ENCODE measurements at regions not wholly inside any gene's neighbourhood (a gene's known extent, or its start where the extent isn't known, plus 50 kb on each side); places are given as distances from the start of the nearest gene placed in this dataset.

DNA sequence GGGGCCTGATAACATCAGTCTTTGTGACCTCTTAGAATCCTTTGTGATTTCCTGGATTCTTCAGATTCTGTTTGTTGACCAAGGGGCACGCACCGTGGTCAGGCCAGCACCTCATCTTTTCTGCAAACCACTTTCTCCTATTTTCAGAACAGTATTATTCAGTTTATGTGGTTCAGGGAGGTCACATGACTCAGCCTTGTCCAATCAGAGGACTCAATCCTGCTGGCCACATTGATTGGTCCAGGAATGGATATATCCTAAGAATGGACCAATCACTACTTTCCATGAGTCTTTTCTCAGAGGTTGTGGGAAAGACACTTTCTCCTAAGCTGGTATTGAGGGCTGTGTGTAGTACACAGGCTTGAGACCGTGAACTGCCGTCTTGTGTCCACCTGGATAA, 123.1 kb upstream of the EEF2KMT start:
- no TSS peak for BruUV-seq (replicated peaks)
- DNase-seq (ENCODE audit: low read depth, low spot score) (no peak), ATAC-seq (no peak)
- Histone ChIP-seq H3K9me3 (ENCODE audit: control insufficient read depth in 1 of 2, insufficient read depth in 1 of 2, low read depth in 1 of 2, low read length in 2 of 2) (no peaks in the 10 kb centered on the region), H3K79me2 (ENCODE audit: insufficient read depth, low read length) (no peaks in the 10 kb centered on the region), H2AFZ (ENCODE audit: low read depth, low read length, poor library complexity, severe bottlenecking) (no peak overlapping the region), H3K27me3 (ENCODE audit: insufficient read depth, low read length) (peaks cover 3% of the 10 kb centered on the region), H3K4me3 (replicated peaks in 1 of 2; ENCODE audit: low read depth in 1 of 2, low read length in 2 of 2) (no peak overlapping the region), H3K36me3 (ENCODE audit: control insufficient read depth in 1 of 2, insufficient read depth in 2 of 2, low read length in 2 of 2) (no peaks in the 10 kb centered on the region), H3K4me1 (ENCODE audit: control insufficient read depth in 1 of 2, insufficient read depth in 2 of 2, low read length in 2 of 2) (no peaks in the 10 kb centered on the region), H3K27ac (ENCODE audit: low read depth, low read length) (no peak overlapping the region), H3K4me2 (ENCODE audit: low read length) (no peak overlapping the region), H3K9me2 (ENCODE audit: insufficient read depth) (no peaks in the 10 kb centered on the region; the same call in 1 of the 2 replicates), H3K9ac (ENCODE audit: low read length) (no peak overlapping the region), H4K20me1 (ENCODE audit: insufficient read depth) (no peaks in the 10 kb centered on the region)
- RAD21 ChIA-PET (ENCODE audit: low non-redundant PET in 1 of 2, low total read pairs in 2 of 2, uncharacterized antibody in 2 of 2, unreplicated experiment in 2 of 2), result no interaction called here
- CTCF ChIA-PET, result no interaction called here
- TF ChIP-seq ZNF274 (IDR thresholded peaks at IDR 0.05; ENCODE audit: low read depth, low read length) (no peak), YY1 (IDR thresholded peaks at IDR 0.05; ENCODE audit: extremely low read depth, insufficient replicate concordance, low read depth, low read length) (no peak), POLR2A (IDR thresholded peaks at IDR 0.05; ENCODE audit: borderline replicate concordance, extremely low read depth, insufficient read depth, insufficient read length) (no peak), ZFX (IDR thresholded peaks at IDR 0.05) (no peak), CEBPB (IDR thresholded peaks at IDR 0.05; ENCODE audit: low read depth) (no peak), EZH2phosphoT487 (IDR thresholded peaks at IDR 0.05; ENCODE audit: borderline replicate concordance) (no peak)
- TF ChIP-seq, protein P1, sequence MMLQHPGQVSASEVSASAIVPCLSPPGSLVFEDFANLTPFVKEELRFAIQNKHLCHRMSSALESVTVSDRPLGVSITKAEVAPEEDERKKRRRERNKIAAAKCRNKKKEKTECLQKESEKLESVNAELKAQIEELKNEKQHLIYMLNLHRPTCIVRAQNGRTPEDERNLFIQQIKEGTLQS (IDR thresholded peaks at IDR 0.05), result no peak
- intact Hi-C loops (cut with micrococcal nuclease), result no loop called here
- POLR2A ChIA-PET, result no interaction called here

DNA sequence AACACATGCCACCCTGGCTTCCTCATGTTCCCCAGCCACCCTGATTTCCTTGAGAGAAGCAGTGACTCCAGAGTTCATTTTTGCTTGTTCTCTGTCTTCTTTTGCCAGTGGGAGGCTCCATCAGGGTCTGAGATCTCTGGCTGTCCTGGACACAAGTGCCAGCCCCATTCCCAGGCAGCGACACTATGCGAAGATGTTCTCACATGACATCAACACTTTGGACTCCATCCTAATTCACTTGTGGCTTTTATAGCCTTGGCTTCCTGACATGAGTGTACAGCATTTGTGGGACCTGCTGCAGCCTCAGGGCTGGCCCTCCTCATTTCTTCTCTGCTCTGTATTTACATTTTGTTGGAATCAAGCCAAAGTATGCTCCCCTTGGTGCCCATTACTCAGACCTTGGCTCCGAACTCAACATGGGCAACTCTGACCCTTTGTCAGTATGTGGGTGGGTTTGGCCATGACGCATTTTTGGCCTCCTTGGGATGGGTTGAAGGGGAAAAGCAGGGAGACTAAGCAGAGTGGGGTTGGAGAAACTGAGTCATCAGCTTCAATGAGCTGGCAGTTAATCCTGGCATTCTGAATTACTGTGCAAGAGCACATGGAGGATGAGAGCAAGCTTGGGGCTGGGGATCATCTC, 119.0 kb upstream of the EEF2KMT start:
- no peak for TF ChIP-seq EZH2phosphoT487 (IDR thresholded peaks at IDR 0.05; ENCODE audit: borderline replicate concordance)
- TF ChIP-seq, protein P1 (IDR thresholded peaks at IDR 0.05), result no peak
- TF ChIP-seq TCF7L2 (IDR thresholded peaks at IDR 0.05; ENCODE audit: borderline replicate concordance, extremely low read depth, insufficient read depth, insufficient read length), result no peak
- no peak for TF ChIP-seq POLR2A (IDR thresholded peaks at IDR 0.05; ENCODE audit: borderline replicate concordance, extremely low read depth, insufficient read depth, insufficient read length)
- TF ChIP-seq POLR2AphosphoS5 (IDR thresholded peaks at IDR 0.05; ENCODE audit: low read depth, low read length), result no peak
- TF ChIP-seq, protein P2, sequence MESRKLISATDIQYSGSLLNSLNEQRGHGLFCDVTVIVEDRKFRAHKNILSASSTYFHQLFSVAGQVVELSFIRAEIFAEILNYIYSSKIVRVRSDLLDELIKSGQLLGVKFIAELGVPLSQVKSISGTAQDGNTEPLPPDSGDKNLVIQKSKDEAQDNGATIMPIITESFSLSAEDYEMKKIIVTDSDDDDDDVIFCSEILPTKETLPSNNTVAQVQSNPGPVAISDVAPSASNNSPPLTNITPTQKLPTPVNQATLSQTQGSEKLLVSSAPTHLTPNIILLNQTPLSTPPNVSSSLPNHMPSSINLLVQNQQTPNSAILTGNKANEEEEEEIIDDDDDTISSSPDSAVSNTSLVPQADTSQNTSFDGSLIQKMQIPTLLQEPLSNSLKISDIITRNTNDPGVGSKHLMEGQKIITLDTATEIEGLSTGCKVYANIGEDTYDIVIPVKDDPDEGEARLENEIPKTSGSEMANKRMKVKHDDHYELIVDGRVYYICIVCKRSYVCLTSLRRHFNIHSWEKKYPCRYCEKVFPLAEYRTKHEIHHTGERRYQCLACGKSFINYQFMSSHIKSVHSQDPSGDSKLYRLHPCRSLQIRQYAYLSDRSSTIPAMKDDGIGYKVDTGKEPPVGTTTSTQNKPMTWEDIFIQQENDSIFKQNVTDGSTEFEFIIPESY (IDR thresholded peaks at IDR 0.05; ENCODE audit: extremely low read depth, insufficient replicate concordance, low read length), result no peak
- TF ChIP-seq FOSL1 (IDR thresholded peaks at IDR 0.05; ENCODE audit: low read depth), result no peak
- no peak for TF ChIP-seq EZH2 (IDR thresholded peaks at IDR 0.05)
- TF ChIP-seq SIN3A (IDR thresholded peaks at IDR 0.05; ENCODE audit: low read depth), result no peak
- TF ChIP-seq CBX3 (IDR thresholded peaks at IDR 0.05; ENCODE audit: low read depth), result no peak
- TF ChIP-seq ZNF274 (IDR thresholded peaks at IDR 0.05; ENCODE audit: low read depth, low read length), result no peak
- no peak for TF ChIP-seq RAD21 (IDR thresholded peaks at IDR 0.05; ENCODE audit: low read depth)
- TF ChIP-seq EGR1 (IDR thresholded peaks at IDR 0.05; ENCODE audit: low read depth), result no peak
- POLR2A ChIA-PET, result no interaction called here
- RAD21 ChIA-PET (ENCODE audit: low non-redundant PET in 1 of 2, low total read pairs in 2 of 2, uncharacterized antibody in 2 of 2, unreplicated experiment in 2 of 2), result no interaction called here
- CTCF ChIA-PET, result no interaction called here
- H3K36me3 ChIP-seq (ENCODE audit: control insufficient read depth in 1 of 2, insufficient read depth in 2 of 2, low read length in 2 of 2), result no peaks in the 10 kb centered on the region
- H3K27ac ChIP-seq (ENCODE audit: low read depth, low read length), result no peak overlapping the region
- ATAC-seq (no peak), DNase-seq (ENCODE audit: low read depth, low spot score) (no peak)
- intact Hi-C loops (cut with micrococcal nuclease), result no loop called here
- H3K9ac ChIP-seq (ENCODE audit: low read length), result no peak overlapping the region
- no peak overlapping the region for H3K4me3 ChIP-seq (replicated peaks in 1 of 2; ENCODE audit: low read depth in 1 of 2, low read length in 2 of 2)
- no peaks in the 10 kb centered on the region; the same call in 1 of the 2 replicates for H3K9me2 ChIP-seq (ENCODE audit: insufficient read depth)
- H3K4me1 ChIP-seq (ENCODE audit: control insufficient read depth in 1 of 2, insufficient read depth in 2 of 2, low read length in 2 of 2), result no peaks in the 10 kb centered on the region
- H3K79me2 ChIP-seq (ENCODE audit: insufficient read depth, low read length), result no peaks in the 10 kb centered on the region
- H3K9me3 ChIP-seq (ENCODE audit: control insufficient read depth in 1 of 2, insufficient read depth in 1 of 2, low read depth in 1 of 2, low read length in 2 of 2), result no peaks in the 10 kb centered on the region
- peaks cover 3% of the 10 kb centered on the region; the same call in 1 of the 2 replicates for H3K27me3 ChIP-seq (ENCODE audit: insufficient read depth, low read length)
- no peak overlapping the region for H2AFZ ChIP-seq (ENCODE audit: low read depth, low read length, poor library complexity, severe bottlenecking)
- no TSS peak for BruUV-seq (replicated peaks)
- no peak overlapping the region for H3K4me2 ChIP-seq (ENCODE audit: low read length)
- H4K20me1 ChIP-seq (ENCODE audit: insufficient read depth), result no peaks in the 10 kb centered on the region
